ENCODE measurements at regions not wholly inside any gene's neighbourhood (a gene's known extent, or its start where the extent isn't known, plus 50 kb on each side); places are given as distances from the start of the nearest gene placed in this dataset.

DNA sequence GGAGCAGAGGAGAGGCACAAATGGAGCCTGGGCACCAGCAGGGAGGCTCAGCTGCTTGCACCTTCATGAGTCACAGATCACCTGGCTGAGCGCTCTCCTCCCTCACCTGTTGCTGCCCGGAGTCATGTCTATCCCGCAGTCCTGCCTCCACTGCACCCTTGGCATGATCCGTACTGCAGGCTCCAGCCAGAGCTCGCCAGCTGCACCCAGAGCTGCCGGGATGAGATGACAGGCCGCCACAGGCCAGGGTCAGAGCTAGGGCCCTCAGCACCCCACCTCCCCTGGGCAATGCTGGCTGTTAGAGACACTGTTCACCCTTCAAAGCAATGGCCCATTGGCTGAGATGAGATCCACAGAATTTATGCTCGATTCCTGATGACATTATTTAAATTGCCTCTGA is 702.8 kb downstream of the TBC1D22A start:
- TF ChIP-seq, protein P1, sequence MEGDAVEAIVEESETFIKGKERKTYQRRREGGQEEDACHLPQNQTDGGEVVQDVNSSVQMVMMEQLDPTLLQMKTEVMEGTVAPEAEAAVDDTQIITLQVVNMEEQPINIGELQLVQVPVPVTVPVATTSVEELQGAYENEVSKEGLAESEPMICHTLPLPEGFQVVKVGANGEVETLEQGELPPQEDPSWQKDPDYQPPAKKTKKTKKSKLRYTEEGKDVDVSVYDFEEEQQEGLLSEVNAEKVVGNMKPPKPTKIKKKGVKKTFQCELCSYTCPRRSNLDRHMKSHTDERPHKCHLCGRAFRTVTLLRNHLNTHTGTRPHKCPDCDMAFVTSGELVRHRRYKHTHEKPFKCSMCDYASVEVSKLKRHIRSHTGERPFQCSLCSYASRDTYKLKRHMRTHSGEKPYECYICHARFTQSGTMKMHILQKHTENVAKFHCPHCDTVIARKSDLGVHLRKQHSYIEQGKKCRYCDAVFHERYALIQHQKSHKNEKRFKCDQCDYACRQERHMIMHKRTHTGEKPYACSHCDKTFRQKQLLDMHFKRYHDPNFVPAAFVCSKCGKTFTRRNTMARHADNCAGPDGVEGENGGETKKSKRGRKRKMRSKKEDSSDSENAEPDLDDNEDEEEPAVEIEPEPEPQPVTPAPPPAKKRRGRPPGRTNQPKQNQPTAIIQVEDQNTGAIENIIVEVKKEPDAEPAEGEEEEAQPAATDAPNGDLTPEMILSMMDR (IDR thresholded peaks at IDR 0.05) = no peak
- TF ChIP-seq POLR2A (IDR thresholded peaks at IDR 0.05) = no peak

Measured in heart left ventricle (tissue), 13 donors.